CD1c-positive myeloid dendritic cell (primary cell): ENCODE measurements at regions not wholly inside any gene's neighbourhood (a gene's known extent, or its start where the extent isn't known, plus 50 kb on each side); places are given as distances from the start of the nearest gene placed in this dataset.
"Not testable (repeated sequence)": the region's sequence is repeated elsewhere in the genome, so short reads cannot be mapped to it uniquely, and the experiment has no call there.

Experiments used
- DNase-seq: peaks from one replicate; pipeline ENCODE4 v3.0.0-alpha.2; 2016; ENCODE audit errors: extremely low spot score

- no peak for DNase-seq
Observed at GRCh38 chr10:64115908-64116643, 594.9 kb downstream of the REEP3 start.

GRCh38 chr10:64116707-64117106 is 595.5 kb downstream of the REEP3 start:
- no peak for DNase-seq

- no peak for DNase-seq
Observed at GRCh38 chr10:64118736-64119135, 597.5 kb downstream of the REEP3 start.

GRCh38 chr10:64120301-64120980 is 599.2 kb downstream of the REEP3 start:
- not testable (repeated sequence) for DNase-seq

GRCh38 chr10:64130152-64130551 is 609.0 kb downstream of the REEP3 start:
- DNase-seq = no peak

GRCh38 chr10:64134676-64135075 is 613.5 kb downstream of the REEP3 start:
- DNase-seq = no peak

GRCh38 chr10:64142395-64142794 is 621.2 kb downstream of the REEP3 start:
- DNase-seq = no peak

GRCh38 chr10:64148607-64149006 is 627.4 kb downstream of the REEP3 start:
- no peak for DNase-seq

- no peak for DNase-seq
Observed at GRCh38 chr10:64156166-64156565, 635.0 kb downstream of the REEP3 start.

GRCh38 chr10:64158551-64158950 is 637.4 kb downstream of the REEP3 start:
- no peak for DNase-seq

GRCh38 chr10:64159910-64160872 is 639.0 kb downstream of the REEP3 start:
- no peak for DNase-seq

GRCh38 chr10:64170791-64171190 is 649.6 kb downstream of the REEP3 start:
- no peak for DNase-seq

GRCh38 chr10:64173826-64174225 is 652.6 kb downstream of the REEP3 start:
- DNase-seq = no peak

- no peak for DNase-seq
Observed at GRCh38 chr10:64174666-64175255, 653.6 kb downstream of the REEP3 start.

- no peak for DNase-seq
Observed at GRCh38 chr10:64175271-64175962, 654.2 kb downstream of the REEP3 start.

GRCh38 chr10:64182671-64183070 is 661.5 kb downstream of the REEP3 start:
- DNase-seq = no peak

- no peak for DNase-seq
Observed at GRCh38 chr10:64191286-64191685, 670.1 kb downstream of the REEP3 start.

GRCh38 chr10:64196638-64197315 is 675.6 kb downstream of the REEP3 start:
- no peak for DNase-seq

- no peak for DNase-seq
Observed at GRCh38 chr10:64201936-64202335, 680.7 kb downstream of the REEP3 start.

GRCh38 chr10:64204504-64204903 is 683.3 kb downstream of the REEP3 start:
- not testable (repeated sequence) for DNase-seq

GRCh38 chr10:64206409-64206808 is 685.2 kb downstream of the REEP3 start:
- DNase-seq = no peak
